GM19035 (cell line): ENCODE measurements at regions not wholly inside any gene's neighbourhood (a gene's known extent, or its start where the extent isn't known, plus 50 kb on each side); places are given as distances from the start of the nearest gene placed in this dataset.
"Not testable (repeated sequence)": the region's sequence is repeated elsewhere in the genome, so short reads cannot be mapped to it uniquely, and the experiment has no call there.

Source experiments
- ATAC-seq: cut with Tn5 transposase; IDR thresholded peaks from one replicate; pipeline ENCODE4 v1.9.1; 2021; ENCODE audit not compliant: unreplicated experiment

DNA sequence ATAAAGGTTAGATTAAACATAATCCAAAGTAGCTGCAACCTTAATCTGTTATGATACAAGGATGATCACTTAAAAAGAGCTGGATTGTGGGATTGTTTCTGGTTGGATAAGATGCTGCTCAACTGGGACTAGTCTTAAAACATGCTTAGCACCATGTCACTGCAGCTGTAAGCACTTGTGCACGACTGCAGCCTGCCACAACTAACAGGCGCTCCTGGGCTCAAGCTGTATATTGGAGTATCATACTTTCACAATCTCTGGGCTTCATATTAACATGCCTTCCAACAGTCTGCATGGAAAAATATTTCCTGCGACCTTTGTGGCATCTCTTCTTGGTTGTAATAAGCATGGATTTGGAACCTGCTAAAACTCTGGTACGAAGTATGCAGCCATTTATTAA, 493.0 kb upstream of the PITX2 start:
- no peak for ATAC-seq

- ATAC-seq = no peak
These were observed 497.3 kb upstream of the PITX2 start for GRCh38 chr4:111120191-111120590.

GRCh38 chr4:111126340-111126739, 503.5 kb upstream of the PITX2 start:
- no peak for ATAC-seq

DNA sequence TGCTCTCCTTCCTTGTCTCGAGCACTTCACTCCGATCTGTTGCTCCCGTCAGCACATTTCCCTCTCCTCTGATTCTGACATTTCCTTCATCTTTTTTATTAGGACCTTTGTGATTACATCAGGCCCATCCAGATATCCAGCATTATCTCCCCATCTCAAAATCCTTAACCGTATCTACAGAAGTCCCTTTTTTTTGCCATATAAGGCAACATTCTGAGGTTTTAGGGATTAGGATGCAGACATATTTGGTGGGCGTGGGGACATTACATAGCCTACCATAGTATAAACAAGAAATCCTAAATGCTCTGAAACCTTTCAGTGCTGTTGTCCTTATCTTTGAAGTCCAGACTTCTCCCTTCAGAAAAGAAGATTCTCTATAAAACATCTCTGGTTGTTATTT, 505.0 kb upstream of the PITX2 start:
- ATAC-seq = no peak

DNA sequence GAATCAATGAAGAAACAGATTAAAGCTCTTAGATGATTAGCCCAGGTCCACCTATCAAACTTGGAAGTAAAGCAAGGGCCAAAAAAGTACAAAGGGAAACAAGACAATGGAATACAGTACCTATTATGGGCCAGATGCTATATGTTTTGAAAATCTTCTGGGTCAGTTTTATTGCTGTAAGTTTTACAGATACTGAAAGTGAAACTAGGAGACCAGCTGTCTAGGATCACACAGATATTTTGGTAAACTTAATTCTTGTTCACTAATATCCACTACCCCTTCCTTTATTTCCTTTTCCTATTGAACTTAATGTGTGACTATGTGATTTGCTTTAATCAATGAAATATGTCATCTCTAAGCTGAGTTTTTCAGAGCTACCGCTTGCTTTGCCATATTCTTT, 505.4 kb upstream of the PITX2 start:
- no peak for ATAC-seq

- ATAC-seq = no peak
These were observed 513.6 kb upstream of the PITX2 start for GRCh38 chr4:111136438-111136837.

DNA sequence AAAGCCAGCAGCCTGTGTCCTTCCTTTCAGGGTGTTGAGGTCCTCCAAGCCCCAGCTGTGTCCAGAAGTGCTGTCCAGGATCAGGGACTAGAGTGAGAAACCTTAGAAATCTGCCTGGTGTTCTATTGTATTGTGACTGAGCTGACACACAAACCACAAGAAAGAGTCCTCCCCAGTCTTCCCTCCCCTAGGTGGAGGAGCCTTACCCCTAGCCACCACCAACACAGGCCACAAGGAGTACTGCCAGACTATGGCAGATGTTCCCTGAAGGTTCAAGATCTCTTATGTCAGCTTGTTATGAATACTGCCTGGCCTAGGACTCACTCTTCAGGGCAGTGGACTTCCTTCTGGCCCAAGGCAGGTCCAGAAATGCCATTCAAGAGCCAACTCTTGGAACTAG, 514.1 kb upstream of the PITX2 start:
- no peak for ATAC-seq

DNA sequence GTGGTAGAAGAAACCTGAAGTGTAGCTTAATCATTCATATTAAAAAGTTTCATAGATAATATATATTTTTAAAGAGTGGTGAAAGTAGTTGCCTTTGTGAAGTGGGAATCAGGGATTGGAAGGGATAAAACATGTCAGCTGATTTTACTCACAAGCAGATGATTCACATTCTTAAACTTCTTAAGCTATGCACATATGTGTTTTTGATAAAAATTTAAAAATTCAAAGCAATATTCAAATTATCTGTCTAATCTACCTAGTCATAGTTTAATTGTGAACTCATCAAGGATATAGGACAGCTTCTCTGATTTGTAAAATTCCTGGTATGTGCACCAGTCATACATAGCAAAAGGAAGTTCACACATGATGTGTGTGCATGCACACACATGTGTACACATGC, 520.6 kb upstream of the PITX2 start:
- no peak for ATAC-seq

DNA sequence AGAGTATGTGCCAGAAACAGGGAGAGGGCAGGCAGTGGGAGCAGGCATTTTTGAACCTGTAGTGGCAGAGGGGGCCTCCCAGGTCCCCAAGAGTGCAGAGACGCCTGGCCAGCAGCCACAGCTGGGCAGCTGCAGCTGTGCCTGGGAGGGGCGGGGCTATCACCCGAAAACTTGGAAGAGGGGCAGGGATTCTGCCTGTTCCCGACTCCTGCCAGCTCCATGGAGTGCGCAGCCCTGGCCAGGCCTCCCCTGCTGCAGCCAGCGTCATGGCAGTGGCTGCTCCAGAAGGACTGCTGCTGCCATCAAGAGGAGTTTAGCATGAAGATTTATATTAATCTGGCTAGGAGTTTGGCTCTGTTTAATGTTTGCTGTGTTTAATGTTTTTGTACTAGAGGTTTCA, 532.1 kb upstream of the PITX2 start:
- ATAC-seq = no peak

DNA sequence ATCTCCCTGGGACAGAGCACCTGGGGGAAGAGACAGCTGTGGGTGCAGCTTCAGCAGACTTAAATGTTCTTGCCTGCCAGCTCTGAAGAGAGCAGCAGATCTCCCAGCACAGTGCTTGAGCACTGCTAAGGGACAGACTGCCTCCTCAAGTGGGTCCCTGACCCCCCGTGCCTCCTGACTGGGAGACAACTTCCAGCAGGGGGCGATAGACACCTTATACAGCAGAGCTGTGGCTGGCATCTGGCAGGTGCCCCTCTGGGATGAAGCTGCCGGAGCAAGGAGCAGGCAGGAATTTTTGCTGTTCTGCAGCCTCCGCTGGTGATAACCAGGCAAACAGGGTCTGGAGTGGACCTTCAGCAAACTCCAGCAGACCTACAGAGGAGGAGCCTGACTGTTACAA, 541.7 kb upstream of the PITX2 start:
- ATAC-seq = not testable (repeated sequence)

DNA sequence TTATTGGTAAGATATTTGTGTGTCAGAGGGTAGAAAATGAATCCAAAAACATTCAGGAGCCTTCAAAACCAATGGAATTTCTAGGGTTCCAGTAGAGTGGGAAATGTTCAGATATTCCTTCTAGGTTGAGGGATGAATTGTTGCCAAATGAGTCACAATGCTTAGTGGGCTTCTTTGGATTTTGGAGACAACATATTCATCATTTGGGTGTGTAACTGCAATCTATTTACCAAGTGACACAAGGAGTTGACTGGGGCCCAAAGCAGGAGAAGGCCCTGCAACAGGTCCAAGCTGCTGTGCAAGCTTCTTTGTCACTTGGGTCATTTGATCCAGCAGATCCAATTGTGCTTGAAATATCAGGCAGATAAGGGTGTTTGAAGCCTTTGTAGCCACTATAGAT, 551.5 kb upstream of the PITX2 start:
- no peak for ATAC-seq

- ATAC-seq = no peak
These were observed 555.4 kb upstream of the PITX2 start for GRCh38 chr4:111178231-111178630.

GRCh38 chr4:111187108-111187507, 564.2 kb upstream of the PITX2 start:
- no peak for ATAC-seq

DNA sequence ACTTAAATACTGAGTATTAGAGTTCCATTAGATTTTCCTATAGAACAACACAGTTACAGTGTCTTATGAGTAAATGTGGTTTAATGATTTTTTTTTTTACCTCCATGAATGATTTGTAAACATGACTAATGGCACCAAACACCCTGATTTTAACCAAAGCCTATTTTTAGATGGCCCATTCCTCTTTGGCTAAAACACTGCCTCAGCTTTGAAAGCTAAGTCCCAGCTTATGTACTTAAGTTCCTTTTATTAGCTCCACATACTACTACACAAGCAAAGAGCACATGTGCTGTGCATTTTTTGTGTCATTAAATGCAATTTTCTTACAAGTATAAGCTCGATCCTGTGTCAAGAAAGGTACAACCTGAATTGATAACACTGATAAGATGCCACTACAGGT, 575.6 kb upstream of the PITX2 start:
- no peak for ATAC-seq

GRCh38 chr4:111204797-111205196, 581.9 kb upstream of the PITX2 start:
- no peak for ATAC-seq

DNA sequence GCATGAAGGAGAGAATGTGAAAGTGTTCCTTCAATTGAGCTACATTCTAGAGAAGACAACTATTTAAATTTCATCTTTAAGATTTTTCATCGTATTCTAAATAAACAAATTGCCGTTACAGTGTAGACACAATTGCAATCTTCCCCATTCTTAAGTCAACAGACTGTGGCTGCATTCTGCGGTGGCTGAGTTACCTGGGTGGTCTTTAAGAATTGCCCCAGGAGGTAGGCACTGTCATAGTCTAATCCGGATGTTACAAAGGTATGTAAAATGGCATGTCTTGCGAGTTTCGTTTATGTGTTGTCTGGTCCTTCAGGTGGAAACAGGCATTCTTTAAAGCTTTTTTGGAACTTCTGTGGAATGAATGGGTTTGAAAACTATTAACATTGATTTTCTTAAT, 586.1 kb upstream of the PITX2 start:
- ATAC-seq = no peak

- ATAC-seq = no peak
These were observed 586.8 kb upstream of the PITX2 start for GRCh38 chr4:111209706-111210105.

- ATAC-seq = no peak
These were observed 587.7 kb upstream of the PITX2 start for GRCh38 chr4:111210595-111210994.

DNA sequence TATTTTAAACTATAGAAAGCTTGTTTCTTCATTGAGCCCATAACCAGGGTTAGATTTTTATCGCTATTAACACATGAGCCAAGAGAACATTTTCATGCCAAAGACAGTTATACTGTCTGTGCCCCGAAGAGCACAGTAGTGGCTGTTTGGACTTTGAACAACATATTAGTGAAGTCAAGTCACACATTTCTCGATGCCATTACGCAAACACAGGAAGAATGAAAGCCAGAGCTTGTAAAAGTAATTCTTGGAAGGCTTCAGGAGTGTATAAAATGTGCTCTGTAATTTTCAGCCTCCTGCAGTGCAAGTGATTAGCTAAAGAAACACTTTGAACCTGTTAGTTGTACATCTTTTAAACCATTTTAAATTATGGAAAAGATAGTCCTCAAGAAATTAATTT, 590.7 kb upstream of the PITX2 start:
- ATAC-seq = no peak

- ATAC-seq = no peak
These were observed 591.5 kb upstream of the PITX2 start for GRCh38 chr4:111214371-111214770.

- ATAC-seq = no peak
These were observed 592.9 kb upstream of the PITX2 start for GRCh38 chr4:111215755-111216154.

- no peak for ATAC-seq
These were observed 593.9 kb upstream of the PITX2 start for GRCh38 chr4:111216791-111217190.

GRCh38 chr4:111221371-111221770, 598.5 kb upstream of the PITX2 start:
- no peak for ATAC-seq

- ATAC-seq = no peak
These were observed 605.5 kb upstream of the PITX2 start for GRCh38 chr4:111228396-111228795.
